Liver (tissue), 8 donors: ENCODE measurements at regions not wholly inside any gene's neighbourhood (a gene's known extent, or its start where the extent isn't known, plus 50 kb on each side); places are given as distances from the start of the nearest gene placed in this dataset.

Source experiments
- DNase-seq: peaks from one replicate; pipeline ENCODE4 v3.0.0-alpha.2; 2017; ENCODE audit warnings: low spot score
- H3K27ac ChIP-seq, 2 donors: one replicate each; pipeline ENCODE4 v1.7.0; 2013; ENCODE audit warnings: inconsistent platforms in 2 of 2, low read length in 2 of 2, control low read depth in 1 of 2, low read depth in 1 of 2, mild to moderate bottlenecking in 1 of 2
- H3K27me3 ChIP-seq, 4 donors: one replicate each; pipeline versions ENCODE4 v1.6.1 to v1.7.0; 2013; ENCODE audit warnings: low read length in 3 of 4, inconsistent platforms in 1 of 4, mild to moderate bottlenecking in 1 of 4, moderate library complexity in 1 of 4; ENCODE audit not compliant: control insufficient read depth in 4 of 4, insufficient read depth in 4 of 4
- H3K36me3 ChIP-seq, 4 donors: one replicate each; pipeline versions ENCODE4 v1.6.1 to v1.7.0; 2013; ENCODE audit warnings: low read length in 3 of 4, mild to moderate bottlenecking in 3 of 4, low read depth in 1 of 4, moderate library complexity in 1 of 4; ENCODE audit not compliant: control insufficient read depth in 4 of 4, insufficient read depth in 3 of 4
- H3K4me1 ChIP-seq, 4 donors: one replicate each; pipeline versions ENCODE4 v1.6.1 to v1.7.0; 2013; ENCODE audit warnings: low read length in 3 of 4, mild to moderate bottlenecking in 3 of 4, moderate library complexity in 1 of 4; ENCODE audit not compliant: control insufficient read depth in 4 of 4, insufficient read depth in 4 of 4
- H3K4me3 ChIP-seq, 3 donors: one replicate each; pipeline versions ENCODE4 v1.6.1 to v1.7.0; 2013; ENCODE audit warnings: low read length in 3 of 3, control low read depth in 1 of 3, low read depth in 1 of 3, mild to moderate bottlenecking in 1 of 3
- H3K9ac ChIP-seq, 2 donors: one replicate each; pipeline ENCODE4 v1.7.0; 2013; ENCODE audit warnings: low read length in 2 of 2, mild to moderate bottlenecking in 2 of 2, moderate library complexity in 2 of 2, control low read depth in 1 of 2, low read depth in 1 of 2
- H3K9me3 ChIP-seq, 4 donors: one replicate each; pipeline versions ENCODE4 v1.6.1 to v1.7.0; 2013; ENCODE audit warnings: low read length in 3 of 4; ENCODE audit not compliant: control insufficient read depth in 4 of 4
- CTCF ChIP-seq: fragments of 150-350 bp; IDR thresholded peaks from 2 replicates; pipeline ENCODE4 v1.5.1; 2017; ENCODE audit warnings: improper control_type of control experiment, low read depth, low read length; ENCODE audit not compliant: missing input control
- EGR1 ChIP-seq, 2 donors: IDR thresholded peaks; 2 replicates each; pipeline ENCODE4 v1.6.1; 2016 to 2018; ENCODE audit warnings: antibody characterized with exemption in 2 of 2, low read depth in 2 of 2
- FOXA1 ChIP-seq: IDR thresholded peaks from 2 replicates; pipeline ENCODE4 v1.6.1; 2016; ENCODE audit warnings: antibody characterized with exemption
- FOXA2 ChIP-seq: IDR thresholded peaks from 2 replicates; pipeline ENCODE4 v1.6.1; 2016; ENCODE audit warnings: antibody characterized with exemption
- GABPA ChIP-seq, 2 donors: IDR thresholded peaks in 1 of 2; conservative IDR thresholded peaks in 1 of 2; 2 replicates each; pipeline ENCODE4 v1.6.1; 2016; ENCODE audit warnings: antibody characterized with exemption in 2 of 2, mild to moderate bottlenecking in 1 of 2, moderate library complexity in 1 of 2
- HNF4A ChIP-seq, 2 donors: conservative IDR thresholded peaks; 2 replicates each; pipeline ENCODE4 v1.6.1; 2016; ENCODE audit warnings: antibody characterized with exemption in 2 of 2, mild to moderate bottlenecking in 2 of 2
- HNF4G ChIP-seq: IDR thresholded peaks from 2 replicates; pipeline ENCODE4 v1.6.1; 2016; ENCODE audit warnings: antibody characterized with exemption
- JUND ChIP-seq, 2 donors: IDR thresholded peaks; 2 replicates each; pipeline ENCODE4 v1.6.1; 2016; ENCODE audit warnings: antibody characterized with exemption in 2 of 2
- MAX ChIP-seq: IDR thresholded peaks from 2 replicates; pipeline ENCODE4 v1.6.1; 2016; ENCODE audit warnings: antibody characterized with exemption
- NR2F2 ChIP-seq: IDR thresholded peaks from 2 replicates; pipeline ENCODE4 v1.6.1; 2016; ENCODE audit warnings: antibody characterized with exemption
- RAD21 ChIP-seq, 2 donors: IDR thresholded peaks; 2 replicates each; pipeline ENCODE4 v1.6.1; 2016; ENCODE audit warnings: antibody characterized with exemption in 2 of 2, mild to moderate bottlenecking in 2 of 2
- RXRA ChIP-seq, 2 donors: IDR thresholded peaks; 2 replicates each; pipeline ENCODE4 v1.6.1; 2017 to 2018; ENCODE audit warnings: antibody characterized with exemption in 2 of 2, mild to moderate bottlenecking in 1 of 2
- SP1 ChIP-seq: IDR thresholded peaks from 2 replicates; pipeline ENCODE4 v1.6.1; 2018; ENCODE audit warnings: antibody characterized with exemption, mild to moderate bottlenecking
- TAF1 ChIP-seq: conservative IDR thresholded peaks from 2 replicates; pipeline ENCODE4 v1.6.1; 2016; ENCODE audit warnings: antibody characterized with exemption, mild to moderate bottlenecking
- YY1 ChIP-seq: IDR thresholded peaks from 2 replicates; pipeline ENCODE4 v1.6.1; 2016; ENCODE audit warnings: antibody characterized with exemption, mild to moderate bottlenecking
- WGBS: extraction: QIAGEN DNeasy Blood & Tissue Kit; methylation state at CpG from one replicate; pipeline ENCODE4 v1.1.7; 2013; 5-methylcytosine and 5-hydroxymethylcytosine counted together
- TF ChIP-seq, protein P1 (sequence below): IDR thresholded peaks from 2 replicates; pipeline ENCODE4 v1.6.1; 2016; ENCODE audit warnings: antibody characterized with exemption
- TF ChIP-seq, protein P2 (sequence below): IDR thresholded peaks from 2 replicates; pipeline ENCODE4 v1.6.1; 2016; ENCODE audit warnings: antibody characterized with exemption
- TF ChIP-seq, protein P3 (sequence below): IDR thresholded peaks from 2 replicates; pipeline ENCODE4 v1.6.1; 2016; ENCODE audit warnings: antibody characterized with exemption, mild to moderate bottlenecking
- donor health status: healthy.
- donor health status: healthy.
- donor health status: healthy.
- donor health status: healthy.
- donor health status: healthy.

GRCh38 chr16:8426569-8426968, 163.7 kb downstream of the TMEM114 start:
- no peak overlapping the region for H3K27ac ChIP-seq
- TF ChIP-seq RAD21 (IDR thresholded peaks at IDR 0.05) = no peak
- TF ChIP-seq, protein P1, sequence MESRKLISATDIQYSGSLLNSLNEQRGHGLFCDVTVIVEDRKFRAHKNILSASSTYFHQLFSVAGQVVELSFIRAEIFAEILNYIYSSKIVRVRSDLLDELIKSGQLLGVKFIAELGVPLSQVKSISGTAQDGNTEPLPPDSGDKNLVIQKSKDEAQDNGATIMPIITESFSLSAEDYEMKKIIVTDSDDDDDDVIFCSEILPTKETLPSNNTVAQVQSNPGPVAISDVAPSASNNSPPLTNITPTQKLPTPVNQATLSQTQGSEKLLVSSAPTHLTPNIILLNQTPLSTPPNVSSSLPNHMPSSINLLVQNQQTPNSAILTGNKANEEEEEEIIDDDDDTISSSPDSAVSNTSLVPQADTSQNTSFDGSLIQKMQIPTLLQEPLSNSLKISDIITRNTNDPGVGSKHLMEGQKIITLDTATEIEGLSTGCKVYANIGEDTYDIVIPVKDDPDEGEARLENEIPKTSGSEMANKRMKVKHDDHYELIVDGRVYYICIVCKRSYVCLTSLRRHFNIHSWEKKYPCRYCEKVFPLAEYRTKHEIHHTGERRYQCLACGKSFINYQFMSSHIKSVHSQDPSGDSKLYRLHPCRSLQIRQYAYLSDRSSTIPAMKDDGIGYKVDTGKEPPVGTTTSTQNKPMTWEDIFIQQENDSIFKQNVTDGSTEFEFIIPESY = no peak
- TF ChIP-seq NR2F2 = no peak
- TF ChIP-seq HNF4A (conservative IDR thresholded peaks at IDR 0.05) = no peak
- TF ChIP-seq JUND (IDR thresholded peaks at IDR 0.05) = no peak
- no peak for TF ChIP-seq TAF1
- no peak for TF ChIP-seq MAX
- TF ChIP-seq FOXA2 = no peak
- TF ChIP-seq, protein P2, sequence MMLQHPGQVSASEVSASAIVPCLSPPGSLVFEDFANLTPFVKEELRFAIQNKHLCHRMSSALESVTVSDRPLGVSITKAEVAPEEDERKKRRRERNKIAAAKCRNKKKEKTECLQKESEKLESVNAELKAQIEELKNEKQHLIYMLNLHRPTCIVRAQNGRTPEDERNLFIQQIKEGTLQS = no peak
- no peaks in the 10 kb centered on the region for H3K4me1 ChIP-seq
- no peak overlapping the region for H3K4me3 ChIP-seq
- peaks cover 0 to 2% (median 0%) of the 10 kb centered on the region in 4 donors for H3K27me3 ChIP-seq
- H3K9me3 ChIP-seq = peaks cover 1 to 7% (median 3%) of the 10 kb centered on the region in 4 donors
- no peak overlapping the region for H3K9ac ChIP-seq
- DNase-seq = no peak
- no peaks in the 10 kb centered on the region for H3K36me3 ChIP-seq
- 86% methylated on average over 4 of the region's 4 CpGs for WGBS

GRCh38 chr16:8417145-8417544, 173.2 kb downstream of the TMEM114 start:
- WGBS = 77% methylated on average over 4 of the region's 4 CpGs
- TF ChIP-seq EGR1 (IDR thresholded peaks at IDR 0.05; ENCODE audit: low read depth in 2 of 2) = no peak
- TF ChIP-seq, protein P2 = no peak
- no peak for TF ChIP-seq HNF4A (conservative IDR thresholded peaks at IDR 0.05)
- no peak for TF ChIP-seq YY1
- no peak for TF ChIP-seq TAF1
- TF ChIP-seq CTCF = no peak
- TF ChIP-seq MAX = no peak
- TF ChIP-seq, protein P1 = no peak
- TF ChIP-seq RAD21 (IDR thresholded peaks at IDR 0.05) = no peak
- TF ChIP-seq, protein P3, sequence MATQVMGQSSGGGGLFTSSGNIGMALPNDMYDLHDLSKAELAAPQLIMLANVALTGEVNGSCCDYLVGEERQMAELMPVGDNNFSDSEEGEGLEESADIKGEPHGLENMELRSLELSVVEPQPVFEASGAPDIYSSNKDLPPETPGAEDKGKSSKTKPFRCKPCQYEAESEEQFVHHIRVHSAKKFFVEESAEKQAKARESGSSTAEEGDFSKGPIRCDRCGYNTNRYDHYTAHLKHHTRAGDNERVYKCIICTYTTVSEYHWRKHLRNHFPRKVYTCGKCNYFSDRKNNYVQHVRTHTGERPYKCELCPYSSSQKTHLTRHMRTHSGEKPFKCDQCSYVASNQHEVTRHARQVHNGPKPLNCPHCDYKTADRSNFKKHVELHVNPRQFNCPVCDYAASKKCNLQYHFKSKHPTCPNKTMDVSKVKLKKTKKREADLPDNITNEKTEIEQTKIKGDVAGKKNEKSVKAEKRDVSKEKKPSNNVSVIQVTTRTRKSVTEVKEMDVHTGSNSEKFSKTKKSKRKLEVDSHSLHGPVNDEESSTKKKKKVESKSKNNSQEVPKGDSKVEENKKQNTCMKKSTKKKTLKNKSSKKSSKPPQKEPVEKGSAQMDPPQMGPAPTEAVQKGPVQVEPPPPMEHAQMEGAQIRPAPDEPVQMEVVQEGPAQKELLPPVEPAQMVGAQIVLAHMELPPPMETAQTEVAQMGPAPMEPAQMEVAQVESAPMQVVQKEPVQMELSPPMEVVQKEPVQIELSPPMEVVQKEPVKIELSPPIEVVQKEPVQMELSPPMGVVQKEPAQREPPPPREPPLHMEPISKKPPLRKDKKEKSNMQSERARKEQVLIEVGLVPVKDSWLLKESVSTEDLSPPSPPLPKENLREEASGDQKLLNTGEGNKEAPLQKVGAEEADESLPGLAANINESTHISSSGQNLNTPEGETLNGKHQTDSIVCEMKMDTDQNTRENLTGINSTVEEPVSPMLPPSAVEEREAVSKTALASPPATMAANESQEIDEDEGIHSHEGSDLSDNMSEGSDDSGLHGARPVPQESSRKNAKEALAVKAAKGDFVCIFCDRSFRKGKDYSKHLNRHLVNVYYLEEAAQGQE = no peak
- no peak for TF ChIP-seq NR2F2
- no peak for TF ChIP-seq JUND (IDR thresholded peaks at IDR 0.05)
- no peak for TF ChIP-seq FOXA1
- no peak for TF ChIP-seq RXRA (IDR thresholded peaks at IDR 0.05)
- no peak for TF ChIP-seq GABPA (IDR thresholded peaks at IDR 0.05 in 1 of 2, conservative IDR thresholded peaks at IDR 0.05 in 1 of 2)
- no peak for TF ChIP-seq HNF4G
- TF ChIP-seq SP1 = no peak

More at GRCh38 chr16:8417145-8417544, 173.2 kb downstream of the TMEM114 start:
- Histone ChIP-seq H3K27ac (no peak overlapping the region), H3K9ac (no peak overlapping the region), H3K36me3 (no peaks in the 10 kb centered on the region), H3K27me3 (no peaks in the 10 kb centered on the region), H3K4me3 (no peak overlapping the region), H3K9me3 (no peaks in the 10 kb centered on the region), H3K4me1 (no peaks in the 10 kb centered on the region)
- no peak for DNase-seq
